Central memory CD8-positive, alpha-beta T cell (primary cell): ENCODE measurements at regions not wholly inside any gene's neighbourhood (a gene's known extent, or its start where the extent isn't known, plus 50 kb on each side); places are given as distances from the start of the nearest gene placed in this dataset.

Source experiments
- ATAC-seq: fragments of 150-1000 bp; cut with Tn5 transposase; replicated peaks from 2 replicates; pipeline ENCODE4 v1.10.0; 2022; ENCODE audit warnings: mild to moderate bottlenecking, moderate FRiP score, moderate number of reproducible peaks; ENCODE audit not compliant: poor library complexity, severe bottlenecking; ENCODE audit errors: extremely low read depth
- DNase-seq, 2 donors: peaks; one replicate each; pipeline ENCODE4 v3.0.0; 2021; ENCODE audit warnings: low spot score in 2 of 2
- H3K27ac Mint-ChIP-seq: one replicate; pipeline ENCODE4 v1.8.0; 2022; ENCODE audit warnings: low read depth, mild to moderate bottlenecking, moderate library complexity, mixed read lengths
- H3K27me3 Mint-ChIP-seq: one replicate; pipeline ENCODE4 v1.8.0; 2022; ENCODE audit warnings: mixed read lengths
- H3K36me3 Mint-ChIP-seq: one replicate; pipeline ENCODE4 v1.8.0; 2022; ENCODE audit warnings: mild to moderate bottlenecking, moderate library complexity, mixed read lengths; ENCODE audit not compliant: insufficient read depth
- H3K4me1 Mint-ChIP-seq: one replicate; pipeline ENCODE4 v1.8.0; 2022; ENCODE audit warnings: mixed read lengths
- H3K4me3 Mint-ChIP-seq: one replicate; pipeline ENCODE4 v1.8.0; 2022; ENCODE audit warnings: mild to moderate bottlenecking, moderate library complexity, mixed read lengths
- H3K9me3 Mint-ChIP-seq: one replicate; pipeline ENCODE4 v1.8.0; 2022; ENCODE audit warnings: mixed read lengths

DNA sequence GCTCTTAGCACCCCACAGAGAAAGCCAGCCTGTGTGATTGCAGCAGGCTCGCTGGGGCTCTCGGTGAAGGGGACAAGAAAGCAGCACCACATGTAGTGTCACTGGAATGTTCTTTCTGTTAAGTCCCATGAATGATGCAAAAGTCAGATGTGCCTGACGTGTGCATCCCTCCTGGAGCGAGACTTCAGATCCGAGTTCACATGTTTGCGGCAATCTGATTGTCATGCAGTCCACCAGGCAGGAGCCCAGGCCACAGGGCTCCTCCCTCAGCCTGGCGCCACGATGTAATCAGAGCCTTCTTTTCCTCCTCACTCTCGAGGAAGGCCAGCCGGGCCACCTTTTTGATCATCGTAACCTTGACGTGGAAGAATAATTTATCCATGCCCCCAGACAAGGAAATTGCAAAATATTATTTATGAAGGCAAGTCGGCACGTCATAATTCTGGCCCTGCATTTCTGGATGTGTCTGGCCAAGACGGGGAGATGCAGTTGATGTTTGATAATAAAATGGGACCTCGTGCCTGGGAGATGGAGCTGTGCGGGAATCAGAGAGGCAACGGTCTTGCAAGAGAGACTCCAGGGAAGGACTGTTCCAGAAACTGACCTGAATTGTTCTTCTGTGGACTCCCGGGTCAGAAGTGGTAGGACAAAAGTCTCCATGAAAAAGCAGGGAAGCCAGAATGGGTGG is 214.6 kb downstream of the PHETA1 start:
- Mint-ChIP-seq H3K27ac (no peak overlapping the region), H3K27me3 (peaks cover 55% of the 10 kb centered on the region), H3K4me3 (no peak overlapping the region), H3K9me3 (no peaks in the 10 kb centered on the region), H3K36me3 (peaks cover 2% of the 10 kb centered on the region), H3K4me1 (no peaks in the 10 kb centered on the region)
- DNase-seq: no peak
- no peak for ATAC-seq

GRCh38 chr12:111152561-111152960 is 216.3 kb downstream of the PHETA1 start:
- Mint-ChIP-seq H3K27ac (no peak overlapping the region), H3K36me3 (peaks cover 2% of the 10 kb centered on the region), H3K27me3 (peaks cover 49% of the 10 kb centered on the region), H3K4me3 (no peak overlapping the region), H3K9me3 (no peaks in the 10 kb centered on the region), H3K4me1 (no peaks in the 10 kb centered on the region)
- no peak for DNase-seq
- no peak for ATAC-seq

GRCh38 chr12:111150921-111151840 is 217.7 kb downstream of the PHETA1 start:
- Mint-ChIP-seq H3K4me1 (no peaks in the 10 kb centered on the region), H3K27me3 (peaks cover 49% of the 10 kb centered on the region), H3K27ac (no peak overlapping the region), H3K4me3 (no peak overlapping the region), H3K9me3 (no peaks in the 10 kb centered on the region), H3K36me3 (no peaks in the 10 kb centered on the region)
- no peak for ATAC-seq
- DNase-seq: no peak

GRCh38 chr12:111150360-111150759 is 218.5 kb downstream of the PHETA1 start:
- no peaks in the 10 kb centered on the region for H3K4me1 Mint-ChIP-seq
- no peak for DNase-seq

DNA sequence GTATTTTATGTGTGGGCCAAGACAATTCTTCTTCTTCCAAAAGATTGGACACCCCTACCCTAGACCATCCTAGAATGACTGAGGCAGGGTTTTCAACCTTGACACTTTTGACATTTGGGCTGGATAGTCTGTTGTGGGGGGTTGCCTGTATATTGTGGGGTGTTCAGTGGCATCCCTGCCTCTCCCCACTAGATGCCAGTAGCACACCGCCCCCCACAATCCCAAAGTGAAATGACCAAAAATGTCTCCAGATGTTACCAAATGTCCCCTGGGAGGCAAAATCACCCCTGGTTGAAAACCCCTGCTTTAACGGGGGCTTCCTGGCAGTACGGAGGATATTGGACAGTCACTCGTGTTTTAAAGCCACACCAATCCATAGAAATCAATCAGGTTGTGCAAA is 219.6 kb downstream of the PHETA1 start:
- Mint-ChIP-seq H3K4me1 (no peaks in the 10 kb centered on the region), H3K4me3 (no peak overlapping the region), H3K36me3 (no peaks in the 10 kb centered on the region), H3K27ac (no peak overlapping the region), H3K27me3 (peaks cover 54% of the 10 kb centered on the region), H3K9me3 (no peaks in the 10 kb centered on the region)
- ATAC-seq (no peak), DNase-seq (no peak)

More at GRCh38 chr12:111150360-111150759, 218.5 kb downstream of the PHETA1 start:
- no peak for ATAC-seq
- Mint-ChIP-seq H3K27me3 (peaks cover 49% of the 10 kb centered on the region), H3K4me3 (no peak overlapping the region), H3K36me3 (no peaks in the 10 kb centered on the region), H3K27ac (no peak overlapping the region), H3K9me3 (no peaks in the 10 kb centered on the region)

GRCh38 chr12:111148005-111148404 is 220.9 kb downstream of the PHETA1 start:
- H3K4me3 Mint-ChIP-seq: no peak overlapping the region
- H3K36me3 Mint-ChIP-seq: no peaks in the 10 kb centered on the region
- H3K27me3 Mint-ChIP-seq: peaks cover 55% of the 10 kb centered on the region

DNA sequence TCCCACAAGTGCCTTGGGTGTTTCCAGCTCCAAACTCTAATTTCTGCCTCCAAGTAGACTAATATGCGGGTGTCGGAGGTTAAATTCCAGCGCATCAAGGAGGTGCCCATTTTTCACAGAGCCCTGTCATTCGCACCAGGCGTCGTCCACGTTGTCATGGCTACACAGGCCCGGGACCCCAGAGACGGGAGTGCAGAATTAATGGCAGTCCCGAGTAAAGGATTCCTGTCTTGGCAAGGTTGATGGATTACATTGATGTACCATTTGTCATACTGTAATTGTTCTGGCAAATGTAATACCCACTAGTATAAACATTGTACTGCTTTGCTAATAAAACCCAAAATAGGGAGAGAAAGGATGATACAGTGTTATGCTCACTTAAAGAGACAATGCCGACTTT is 222.9 kb upstream of the MYL2 start:
- Mint-ChIP-seq H3K27ac (no peak overlapping the region), H3K36me3 (no peaks in the 10 kb centered on the region), H3K9me3 (no peaks in the 10 kb centered on the region), H3K4me1 (no peaks in the 10 kb centered on the region), H3K4me3 (no peak overlapping the region), H3K27me3 (peaks cover 67% of the 10 kb centered on the region)
- ATAC-seq (no peak), DNase-seq (no peak)

More at GRCh38 chr12:111148005-111148404, 220.9 kb downstream of the PHETA1 start:
- DNase-seq (no peak), ATAC-seq (no peak)
- H3K9me3 Mint-ChIP-seq: no peaks in the 10 kb centered on the region
- no peaks in the 10 kb centered on the region for H3K4me1 Mint-ChIP-seq
- H3K27ac Mint-ChIP-seq: no peak overlapping the region

- no peak for DNase-seq
- no peak for ATAC-seq
- Mint-ChIP-seq H3K4me3 (no peak overlapping the region), H3K27me3 (peaks cover 65% of the 10 kb centered on the region), H3K36me3 (no peaks in the 10 kb centered on the region), H3K9me3 (no peaks in the 10 kb centered on the region), H3K27ac (no peak overlapping the region), H3K4me1 (no peaks in the 10 kb centered on the region)
Observed at GRCh38 chr12:111141205-111141604, 220.8 kb upstream of the MYL2 start.

- no peak for ATAC-seq
- H3K27ac Mint-ChIP-seq: no peak overlapping the region
- no peaks in the 10 kb centered on the region for H3K36me3 Mint-ChIP-seq
- H3K4me1 Mint-ChIP-seq: no peaks in the 10 kb centered on the region
- no peaks in the 10 kb centered on the region for H3K9me3 Mint-ChIP-seq
- DNase-seq: no peak
- H3K27me3 Mint-ChIP-seq: peaks cover 69% of the 10 kb centered on the region
- H3K4me3 Mint-ChIP-seq: no peak overlapping the region
Observed at GRCh38 chr12:111138016-111138415, 217.6 kb upstream of the MYL2 start.

DNA sequence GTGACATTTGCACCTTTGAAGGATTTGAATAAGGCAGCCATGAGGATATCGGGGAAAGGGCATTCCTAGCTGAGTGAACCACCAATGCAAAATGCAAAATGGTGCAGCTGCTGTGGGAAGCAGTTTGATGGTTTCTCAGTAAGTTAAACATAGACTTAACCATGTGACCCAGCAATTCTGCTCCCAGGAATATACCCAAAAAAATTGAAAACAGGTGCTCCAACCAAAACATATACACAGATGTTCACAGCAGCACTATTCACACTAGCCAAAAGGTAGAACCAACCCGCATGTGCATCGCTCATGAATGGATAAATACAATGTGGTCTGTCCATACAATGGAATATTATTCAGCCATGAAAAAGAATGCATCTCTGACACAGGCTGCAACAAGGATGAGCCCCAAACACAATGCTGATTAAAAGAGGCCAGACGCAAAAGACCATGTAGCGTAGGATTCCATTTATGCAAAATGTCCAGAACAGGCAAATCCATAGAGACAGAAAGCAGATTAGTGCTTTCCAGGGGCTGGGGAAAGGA is 215.0 kb upstream of the MYL2 start:
- Mint-ChIP-seq H3K4me1 (no peaks in the 10 kb centered on the region), H3K9me3 (no peaks in the 10 kb centered on the region), H3K27ac (no peak overlapping the region), H3K27me3 (peaks cover 74% of the 10 kb centered on the region), H3K36me3 (peaks cover 3% of the 10 kb centered on the region), H3K4me3 (no peak overlapping the region)
- DNase-seq: no peak
- no peak for ATAC-seq

DNA sequence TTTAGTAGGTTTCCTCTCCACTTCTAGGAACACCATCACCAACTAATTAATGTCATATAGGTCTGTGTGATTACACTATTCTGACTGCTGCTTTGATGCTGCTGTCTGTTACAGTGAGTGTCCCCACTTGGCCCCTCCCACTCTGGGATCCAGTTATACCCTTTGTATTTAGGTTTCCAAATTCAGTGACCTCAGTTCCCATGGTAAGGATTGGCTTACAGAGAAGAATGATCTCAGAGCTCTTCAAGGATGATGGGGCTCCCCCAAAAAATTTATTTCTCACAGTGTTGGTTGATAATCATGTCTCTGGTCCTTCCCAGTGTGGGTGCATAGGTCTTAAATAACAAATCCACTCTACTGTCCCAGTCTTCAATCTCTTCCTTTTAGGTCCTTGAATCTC is 210.0 kb upstream of the MYL2 start:
- ATAC-seq: no peak
- no peak overlapping the region for H3K27ac Mint-ChIP-seq
- H3K27me3 Mint-ChIP-seq: peaks cover 44% of the 10 kb centered on the region
- no peaks in the 10 kb centered on the region for H3K9me3 Mint-ChIP-seq
- DNase-seq: no peak
- H3K4me3 Mint-ChIP-seq: no peak overlapping the region
- H3K36me3 Mint-ChIP-seq: peaks cover 3% of the 10 kb centered on the region
- H3K4me1 Mint-ChIP-seq: no peaks in the 10 kb centered on the region

- no peaks in the 10 kb centered on the region for H3K4me1 Mint-ChIP-seq
- no peak for DNase-seq
- no peaks in the 10 kb centered on the region for H3K9me3 Mint-ChIP-seq
- H3K36me3 Mint-ChIP-seq: peaks cover 3% of the 10 kb centered on the region
- no peak overlapping the region for H3K4me3 Mint-ChIP-seq
- no peak overlapping the region for H3K27ac Mint-ChIP-seq
- peaks cover 34% of the 10 kb centered on the region for H3K27me3 Mint-ChIP-seq
- no peak for ATAC-seq
Observed at GRCh38 chr12:111129149-111129767, 208.9 kb upstream of the MYL2 start.
